DND-41 (cell line): ENCODE measurements at regions not wholly inside any gene's neighbourhood (a gene's known extent, or its start where the extent isn't known, plus 50 kb on each side); places are given as distances from the start of the nearest gene placed in this dataset.
"Not testable (repeated sequence)": the region's sequence is repeated elsewhere in the genome, so short reads cannot be mapped to it uniquely, and the experiment has no call there.

Source experiments
- EZH2 ChIP-seq: IDR thresholded peaks from 3 replicates; pipeline ENCODE4 v1.6.1; 2012; ENCODE audit warnings: borderline replicate concordance, low read depth, mild to moderate bottlenecking, moderate library complexity, low read length, inconsistent platforms; ENCODE audit not compliant: severe bottlenecking
- TF ChIP-seq, protein P1 (sequence below): IDR thresholded peaks from 2 replicates; pipeline ENCODE4 v1.5.1; 2012; ENCODE audit warnings: borderline replicate concordance, low read length, moderate library complexity, mild to moderate bottlenecking; ENCODE audit not compliant: poor library complexity, severe bottlenecking; ENCODE audit errors: extremely low read depth

DNA sequence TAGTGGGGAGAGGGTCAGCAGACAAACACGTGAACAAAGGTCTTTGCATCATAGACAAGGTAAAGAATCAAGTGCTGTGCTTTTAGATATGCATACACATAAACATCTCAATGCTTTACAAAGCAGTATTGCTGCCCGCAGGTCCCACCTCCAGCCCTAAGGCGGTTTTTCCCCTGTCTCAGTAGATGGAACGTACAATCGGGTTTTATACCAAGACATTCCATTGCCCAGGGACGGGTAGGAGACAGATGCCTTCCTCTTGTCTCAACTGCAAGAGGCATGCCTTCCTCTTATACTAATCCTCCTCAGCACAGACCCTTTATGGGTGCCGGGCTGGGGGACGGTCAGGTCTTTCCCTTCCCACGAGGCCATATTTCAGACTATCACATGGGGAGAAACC lies 148.3 kb downstream of the C12orf75 start:
- TF ChIP-seq, protein P1, sequence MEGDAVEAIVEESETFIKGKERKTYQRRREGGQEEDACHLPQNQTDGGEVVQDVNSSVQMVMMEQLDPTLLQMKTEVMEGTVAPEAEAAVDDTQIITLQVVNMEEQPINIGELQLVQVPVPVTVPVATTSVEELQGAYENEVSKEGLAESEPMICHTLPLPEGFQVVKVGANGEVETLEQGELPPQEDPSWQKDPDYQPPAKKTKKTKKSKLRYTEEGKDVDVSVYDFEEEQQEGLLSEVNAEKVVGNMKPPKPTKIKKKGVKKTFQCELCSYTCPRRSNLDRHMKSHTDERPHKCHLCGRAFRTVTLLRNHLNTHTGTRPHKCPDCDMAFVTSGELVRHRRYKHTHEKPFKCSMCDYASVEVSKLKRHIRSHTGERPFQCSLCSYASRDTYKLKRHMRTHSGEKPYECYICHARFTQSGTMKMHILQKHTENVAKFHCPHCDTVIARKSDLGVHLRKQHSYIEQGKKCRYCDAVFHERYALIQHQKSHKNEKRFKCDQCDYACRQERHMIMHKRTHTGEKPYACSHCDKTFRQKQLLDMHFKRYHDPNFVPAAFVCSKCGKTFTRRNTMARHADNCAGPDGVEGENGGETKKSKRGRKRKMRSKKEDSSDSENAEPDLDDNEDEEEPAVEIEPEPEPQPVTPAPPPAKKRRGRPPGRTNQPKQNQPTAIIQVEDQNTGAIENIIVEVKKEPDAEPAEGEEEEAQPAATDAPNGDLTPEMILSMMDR = not testable (repeated sequence)
- not testable (repeated sequence) for TF ChIP-seq EZH2
